Vagina (tissue), 2 donors: ENCODE measurements at regions not wholly inside any gene's neighbourhood (a gene's known extent, or its start where the extent isn't known, plus 50 kb on each side); places are given as distances from the start of the nearest gene placed in this dataset.
"Not testable (repeated sequence)": the region's sequence is repeated elsewhere in the genome, so short reads cannot be mapped to it uniquely, and the experiment has no call there.

Experiments used
- CTCF ChIP-seq, 3 experiments: fragments of 450-650 bp in 2 of 3; fragments of 200-600 bp in 1 of 3; sonication (generic) in 1 of 3; IDR thresholded peaks; one replicate each; pipeline ENCODE4 v1.5.1; 2017 to 2019; ENCODE audit warnings: antibody characterized with exemption in 3 of 3, mild to moderate bottlenecking in 2 of 3, moderate library complexity in 2 of 3
- POLR2AphosphoS5 ChIP-seq, 2 donors: sonication (generic); formaldehyde crosslinking; IDR thresholded peaks; one replicate each; pipeline ENCODE4 v1.9.0; 2017; ENCODE audit warnings: antibody characterized with exemption in 2 of 2, mild to moderate bottlenecking in 2 of 2, low read depth in 1 of 2; ENCODE audit not compliant: insufficient read depth in 1 of 2

GRCh38 chr4:134483514-134483913 lies 281.9 kb upstream of the PABPC4L start:
- not testable (repeated sequence) for TF ChIP-seq POLR2AphosphoS5 (IDR thresholded peaks at IDR 0.05; ENCODE audit: insufficient read depth in 1 of 2, low read depth in 1 of 2); CTCF (IDR thresholded peaks at IDR 0.05)
